GM23338 (cell line): ENCODE measurements at regions not wholly inside any gene's neighbourhood (a gene's known extent, or its start where the extent isn't known, plus 50 kb on each side); places are given as distances from the start of the nearest gene placed in this dataset.

ENCODE experiments used
- ATAC-seq: fragments of 200-7000 bp; cut with Tn5 transposase; 3 replicates; pipeline ENCODE4 v1.9.1; 2020
- DNase-seq: peaks from one replicate; pipeline ENCODE4 v3.0.0-alpha.2; 2015; ENCODE audit warnings: low spot score
- H2AFZ ChIP-seq: fragments of 200-600 bp; sonication (generic); 2 replicates; pipeline ENCODE4 v1.8.0; 2016; ENCODE audit warnings: antibody characterized with exemption, mild to moderate bottlenecking, moderate library complexity
- H3F3A ChIP-seq: fragments of 200-600 bp; sonication (generic); replicated peaks from 2 replicates; pipeline ENCODE4 v1.8.0; 2017; ENCODE audit warnings: antibody characterized with exemption, mixed run types, low read depth
- H3K27ac ChIP-seq: fragments of 200-600 bp; sonication (generic); 2 replicates; pipeline ENCODE4 v1.6.1; 2016; ENCODE audit warnings: low read depth
- H3K27me3 ChIP-seq: fragments of 200-600 bp; sonication (generic); 2 replicates; pipeline ENCODE4 v1.8.0; 2016; ENCODE audit warnings: mild to moderate bottlenecking, mixed run types, moderate library complexity; ENCODE audit not compliant: insufficient read depth
- H3K36me3 ChIP-seq: fragments of 200-600 bp; sonication (generic); 2 replicates; pipeline ENCODE4 v1.8.0; 2016; ENCODE audit warnings: mild to moderate bottlenecking; ENCODE audit not compliant: insufficient read depth
- H3K4me1 ChIP-seq: fragments of 200-600 bp; sonication (generic); 2 replicates; pipeline ENCODE4 v1.8.0; 2016; ENCODE audit warnings: mild to moderate bottlenecking, moderate library complexity; ENCODE audit not compliant: insufficient read depth
- H3K4me2 ChIP-seq: fragments of 200-600 bp; sonication (generic); 2 replicates; pipeline ENCODE4 v1.7.1; 2017; ENCODE audit warnings: mixed run types
- H3K4me3 ChIP-seq: fragments of 200-600 bp; sonication (generic); 2 replicates; pipeline ENCODE4 v1.6.1; 2016; ENCODE audit warnings: mixed run types
- H3K79me2 ChIP-seq: fragments of 200-600 bp; sonication (generic); replicated peaks from 2 replicates; pipeline ENCODE4 v1.8.0; 2017; ENCODE audit warnings: mild to moderate bottlenecking; ENCODE audit not compliant: insufficient read depth
- H3K9me2 ChIP-seq: fragments of 200-600 bp; sonication (generic); 2 replicates; pipeline ENCODE4 v1.8.0; 2017; ENCODE audit not compliant: insufficient read depth
- H4K20me1 ChIP-seq: fragments of 200-600 bp; sonication (generic); replicated peaks from 2 replicates; pipeline ENCODE4 v1.8.0; 2017; ENCODE audit warnings: mild to moderate bottlenecking; ENCODE audit not compliant: insufficient read depth
- H3K27ac Mint-ChIP-seq: 2 replicates; pipeline ENCODE4 v1.8.0; 2020; ENCODE audit warnings: inconsistent platforms, mild to moderate bottlenecking, moderate library complexity, mixed read lengths
- H3K27me3 Mint-ChIP-seq: 3 replicates; pipeline ENCODE4 v1.8.0; 2022; ENCODE audit warnings: low read depth, mild to moderate bottlenecking, moderate library complexity, mixed read lengths, inconsistent platforms; ENCODE audit not compliant: insufficient read depth, poor library complexity
- H3K36me3 Mint-ChIP-seq: 3 replicates; pipeline ENCODE4 v1.8.0; 2021; ENCODE audit warnings: low read depth, mild to moderate bottlenecking, inconsistent platforms, moderate library complexity, mixed read lengths
- H3K4me1 Mint-ChIP-seq: 3 replicates; pipeline ENCODE4 v1.8.0; 2020; ENCODE audit warnings: mild to moderate bottlenecking, inconsistent platforms, mixed read lengths
- H3K4me3 Mint-ChIP-seq: 3 replicates; pipeline ENCODE4 v1.8.0; 2021; ENCODE audit warnings: moderate library complexity, mild to moderate bottlenecking, inconsistent platforms, mixed read lengths
- H3K9me3 Mint-ChIP-seq: 3 replicates; pipeline ENCODE4 v1.8.0; 2020; ENCODE audit warnings: moderate library complexity, mild to moderate bottlenecking, inconsistent platforms, mixed read lengths
- CREB1 ChIP-seq: fragments of 250-450 bp; sonication (Bioruptor Pico); IDR thresholded peaks from 2 replicates; pipeline ENCODE4 v1.5.0; 2020; ENCODE audit warnings: low read depth, mild to moderate bottlenecking, moderate library complexity
- CTCF ChIP-seq, 2 experiments: fragments of 200-600 bp in 1 of 2; sonication (generic) in 1 of 2; conservative IDR thresholded peaks; 2 replicates each; pipeline versions ENCODE4 v1.5.1 to v1.6.1; 2016 to 2017; ENCODE audit warnings: antibody characterized with exemption in 2 of 2, low read depth in 2 of 2, mild to moderate bottlenecking in 2 of 2, moderate library complexity in 1 of 2
- ETS1 ChIP-seq: IDR thresholded peaks from 2 replicates; pipeline ENCODE4 v1.6.1; 2016; ENCODE audit warnings: antibody characterized with exemption
- EZH2 ChIP-seq: fragments of 200-600 bp; sonication (generic); IDR thresholded peaks from one replicate; pipeline ENCODE4 v1.8.0; 2017; ENCODE audit warnings: antibody characterized with exemption, mild to moderate bottlenecking, low read depth; ENCODE audit not compliant: unreplicated experiment
- EZH2phosphoT487 ChIP-seq: fragments of 200-600 bp; sonication (generic); IDR thresholded peaks from one replicate; pipeline ENCODE4 v1.8.1; 2018; ENCODE audit warnings: antibody characterized with exemption; ENCODE audit not compliant: unreplicated experiment
- JUNB ChIP-seq: IDR thresholded peaks from one replicate; pipeline ENCODE4 v1.6.1; 2016; ENCODE audit warnings: antibody characterized with exemption; ENCODE audit not compliant: unreplicated experiment
- NANOG ChIP-seq: IDR thresholded peaks from 2 replicates; pipeline ENCODE4 v1.6.1; 2016; ENCODE audit warnings: antibody characterized with exemption, borderline replicate concordance
- POLR2AphosphoS5 ChIP-seq: IDR thresholded peaks from 2 replicates; pipeline ENCODE4 v1.6.1; 2016; ENCODE audit warnings: antibody characterized with exemption, low read depth
- REST ChIP-seq: IDR thresholded peaks from one replicate; pipeline ENCODE4 v1.6.1; 2018; ENCODE audit warnings: antibody characterized with exemption; ENCODE audit not compliant: unreplicated experiment
- STAT1 ChIP-seq: IDR thresholded peaks from one replicate; pipeline ENCODE4 v1.6.1; 2016; ENCODE audit warnings: antibody characterized with exemption; ENCODE audit not compliant: unreplicated experiment
- ZNF114 ChIP-seq: fragments of 250-450 bp; sonication (Bioruptor Pico); IDR thresholded peaks from 2 replicates; pipeline ENCODE4 v1.5.0; 2020; ENCODE audit warnings: mild to moderate bottlenecking, moderate library complexity
- ZNF331 ChIP-seq: fragments of 250-450 bp; sonication (Bioruptor Pico); IDR thresholded peaks from 2 replicates; pipeline ENCODE4 v1.5.0; 2020; ENCODE audit warnings: low read depth, mild to moderate bottlenecking, moderate library complexity
- ZNF462 ChIP-seq: fragments of 250-450 bp; sonication (Bioruptor Pico); IDR thresholded peaks from 2 replicates; pipeline ENCODE4 v1.5.0; 2020; ENCODE audit warnings: mild to moderate bottlenecking, moderate library complexity

DNA sequence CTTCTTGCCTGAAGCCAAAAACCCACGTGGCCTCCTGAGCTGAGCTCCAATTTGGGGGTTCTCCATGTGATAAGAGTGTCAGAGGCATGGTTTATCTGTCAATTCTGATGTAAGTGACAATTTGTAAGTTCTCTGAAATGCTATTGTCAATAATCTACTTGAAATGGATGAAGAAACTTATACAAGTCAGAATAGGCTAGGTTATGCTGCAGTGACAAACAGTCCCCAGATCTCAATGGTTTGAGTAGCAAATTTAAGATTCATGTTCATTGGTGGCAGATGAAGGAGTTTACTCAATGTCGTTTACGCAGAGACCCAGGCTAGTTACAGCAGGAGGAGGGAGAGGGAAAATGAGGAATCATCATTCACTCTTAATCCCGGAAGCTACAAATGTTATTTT is 352.4 kb downstream of the KIF16B start:
- no peak overlapping the region for H3K4me3 ChIP-seq

More for the DNA sequence above, 352.4 kb downstream of the KIF16B start:
- ATAC-seq, result no peak
- H3K27me3 ChIP-seq, result no peaks in the 10 kb centered on the region
- no peak for DNase-seq
- H3K4me1 ChIP-seq, result no peaks in the 10 kb centered on the region
- no peaks in the 10 kb centered on the region for H4K20me1 ChIP-seq
- no peaks in the 10 kb centered on the region for H3K79me2 ChIP-seq
- Mint-ChIP-seq H3K27me3 (no peaks in the 10 kb centered on the region), H3K36me3 (peaks cover 3% of the 10 kb centered on the region; the same call in 1 of the 3 replicates), H3K4me3 (no peak overlapping the region), H3K27ac (no peak overlapping the region), H3K9me3 (peaks cover 7% of the 10 kb centered on the region; the same call in 2 of the 3 replicates), H3K4me1 (no peaks in the 10 kb centered on the region)
- no peak overlapping the region for H2AFZ ChIP-seq
- H3K27ac ChIP-seq, result no peak overlapping the region
- no peaks in the 10 kb centered on the region for H3F3A ChIP-seq
- no peak overlapping the region for H3K4me2 ChIP-seq
- no peaks in the 10 kb centered on the region for H3K36me3 ChIP-seq
- 0 out of 2 replicates have a peak, but pooled peaks cover 28% of the 10 kb centered on the region for H3K9me2 ChIP-seq
- no peak for TF ChIP-seq ZNF462 (CRISPR knock-in tag)
- no peak for TF ChIP-seq EZH2phosphoT487
- no peak for TF ChIP-seq REST
- no peak for TF ChIP-seq EZH2
- TF ChIP-seq CTCF (conservative IDR thresholded peaks at IDR 0.05; ENCODE audit: low read depth in 2 of 2), result no peak
- TF ChIP-seq ZNF114 (CRISPR knock-in tag), result no peak
- no peak for TF ChIP-seq STAT1
- no peak for TF ChIP-seq CREB1 (CRISPR knock-in tag)
- no peak for TF ChIP-seq JUNB
- TF ChIP-seq POLR2AphosphoS5, result no peak
- TF ChIP-seq NANOG, result no peak
- TF ChIP-seq ZNF331 (CRISPR knock-in tag), result no peak
- TF ChIP-seq ETS1, result no peak
